Stimulated activated CD4-positive, alpha-beta T cell treated with anti-CD3 and anti-CD28 coated beads, Interleukin-1b, Interleukin-23, amount 100 ng/mL, for 24 hours (primary cell): ENCODE measurements at regions not wholly inside any gene's neighbourhood (a gene's known extent, or its start where the extent isn't known, plus 50 kb on each side); places are given as distances from the start of the nearest gene placed in this dataset.
"Not testable (repeated sequence)": the region's sequence is repeated elsewhere in the genome, so short reads cannot be mapped to it uniquely, and the experiment has no call there.

Experiments used
- DNase-seq, 4 experiments: peaks; one replicate each; pipeline ENCODE4 v3.0.0-alpha.2; 2020; ENCODE audit warnings: low read depth in 4 of 4, low spot score in 1 of 4

DNA sequence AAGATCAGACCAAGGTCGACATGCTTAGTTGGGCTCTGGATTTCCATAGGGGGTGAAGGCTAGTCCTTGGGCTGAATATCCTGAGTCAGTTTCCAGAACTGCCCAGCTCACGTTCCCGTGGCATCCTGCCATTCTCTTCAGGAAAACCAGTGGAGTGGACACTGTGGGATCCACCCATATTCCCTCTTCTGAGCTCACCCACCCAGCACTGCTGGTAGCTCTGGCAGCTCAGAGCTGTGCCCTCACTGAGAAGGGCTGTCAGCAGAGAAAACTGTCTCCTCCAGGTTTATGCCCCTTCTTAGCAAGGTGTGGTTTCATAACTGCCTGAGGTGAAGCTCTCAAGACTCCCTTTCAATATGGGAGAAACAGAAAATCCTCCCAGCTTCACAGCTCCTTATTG, 111.7 kb downstream of the GGTLC2 start:
- DNase-seq, result no peak

DNA sequence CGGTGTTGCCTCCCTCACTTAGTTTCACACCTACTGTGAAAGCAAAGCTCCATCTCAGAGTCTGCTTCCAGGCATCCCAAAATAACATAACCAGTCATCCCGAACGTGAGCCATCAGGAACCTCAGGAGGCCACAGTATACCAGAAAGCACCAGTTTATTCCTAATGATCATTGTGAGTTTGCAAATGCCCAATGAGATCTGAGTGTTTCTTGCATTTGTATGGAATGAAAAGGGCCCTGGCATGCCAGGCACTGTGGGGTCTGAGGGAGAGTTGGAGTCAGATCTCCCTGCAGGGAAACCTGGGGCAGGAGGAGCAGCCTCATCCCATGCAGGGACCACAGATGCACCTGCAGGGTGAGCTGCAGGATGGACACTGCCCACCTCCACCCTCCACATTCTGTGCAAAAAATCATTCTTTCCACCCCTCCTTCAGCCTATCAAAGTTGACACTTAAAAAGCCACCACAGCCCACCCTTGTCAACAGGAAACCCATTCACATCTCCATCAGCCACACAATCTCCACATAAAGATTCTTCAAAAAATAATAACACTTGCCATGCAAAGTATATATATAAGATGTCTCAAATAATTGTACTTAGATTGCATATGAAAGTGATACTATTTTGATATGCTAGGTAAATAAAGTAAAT, 112.3 kb downstream of the GGTLC2 start:
- not testable (repeated sequence) for DNase-seq

DNA sequence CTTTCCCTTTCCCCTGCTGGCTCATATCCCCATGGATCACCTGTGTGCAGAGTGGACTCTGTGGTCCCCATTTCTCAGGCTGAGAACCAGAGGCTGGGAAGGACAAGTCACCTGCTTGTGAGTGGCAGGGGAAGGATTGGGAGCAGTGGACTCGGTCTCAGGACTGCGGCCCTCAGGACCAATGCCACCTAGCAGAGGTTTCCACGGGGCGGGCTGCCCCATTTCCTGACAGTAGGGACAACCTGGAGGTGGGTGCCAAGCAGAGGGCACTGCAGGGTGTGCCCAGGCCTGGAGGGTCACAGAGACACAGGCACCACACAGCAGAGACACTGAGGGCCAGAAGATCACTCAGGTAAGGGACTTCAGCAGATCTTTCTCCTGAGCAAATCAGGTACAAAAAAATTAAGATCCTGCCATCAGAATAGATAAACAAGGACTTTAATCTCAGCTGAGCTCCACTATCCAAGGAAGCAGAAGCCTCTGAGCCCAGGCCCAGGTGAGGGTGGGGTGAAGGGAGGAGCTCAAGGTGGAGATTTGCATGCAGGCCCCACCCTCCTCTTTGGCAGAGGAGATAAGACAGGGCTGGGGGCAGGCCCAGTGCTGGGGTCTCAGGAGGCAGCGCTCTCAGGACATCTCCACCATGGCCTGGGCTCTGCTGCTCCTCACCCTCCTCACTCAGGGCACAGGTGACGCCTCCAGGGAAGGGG, 113.8 kb downstream of the GGTLC2 start:
- not testable (repeated sequence) for DNase-seq

DNA sequence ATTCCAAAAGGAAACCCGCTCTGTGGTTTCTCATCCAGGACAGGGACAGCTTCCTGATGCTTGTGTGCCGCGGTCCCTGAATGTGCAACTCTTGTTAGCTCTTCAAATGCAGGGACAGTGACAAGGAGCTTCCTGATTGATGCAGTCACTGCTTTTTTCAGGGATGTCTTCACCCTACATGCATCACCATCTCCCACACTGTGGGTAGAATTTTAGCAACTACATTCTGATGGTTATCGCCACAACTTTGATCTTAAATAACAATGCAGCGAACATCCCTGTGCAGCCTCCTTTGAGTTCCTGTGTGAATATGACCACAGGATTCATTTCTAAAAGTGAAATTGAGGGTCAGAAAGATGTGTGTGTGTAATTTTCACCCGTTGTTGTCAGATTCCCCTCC, 115.0 kb downstream of the GGTLC2 start:
- DNase-seq, result no peak

DNA sequence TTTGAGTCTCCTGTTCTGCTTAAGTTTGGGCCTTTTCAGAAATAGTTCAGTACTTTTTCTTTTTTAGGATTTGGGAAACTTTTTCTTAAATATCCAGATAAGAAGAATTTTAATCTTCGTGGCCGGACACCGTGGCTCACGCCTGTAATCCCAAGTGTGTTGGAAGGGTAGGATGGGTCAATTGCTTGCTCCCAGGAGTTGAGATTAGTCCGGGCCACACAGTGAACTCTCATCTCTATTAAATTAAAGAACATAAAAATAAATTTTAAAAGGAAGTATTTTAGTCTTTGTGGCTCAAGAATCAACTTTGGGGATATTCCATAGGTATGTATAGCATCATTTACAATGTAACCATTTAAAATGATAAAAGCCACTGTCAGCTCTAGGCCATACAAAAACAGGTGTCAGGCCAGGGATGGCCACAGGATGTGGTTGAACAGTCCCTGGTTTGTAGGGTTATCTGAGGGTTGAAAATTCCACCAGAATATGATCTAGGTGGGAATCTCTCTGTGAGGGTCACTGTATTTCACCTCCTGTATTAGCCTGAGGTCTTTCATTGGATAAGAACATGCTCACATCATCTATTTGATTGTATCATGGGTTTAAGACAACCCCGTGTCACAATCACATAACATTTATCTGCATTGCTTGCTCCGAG, 115.6 kb downstream of the GGTLC2 start:
- DNase-seq, result no peak

DNA sequence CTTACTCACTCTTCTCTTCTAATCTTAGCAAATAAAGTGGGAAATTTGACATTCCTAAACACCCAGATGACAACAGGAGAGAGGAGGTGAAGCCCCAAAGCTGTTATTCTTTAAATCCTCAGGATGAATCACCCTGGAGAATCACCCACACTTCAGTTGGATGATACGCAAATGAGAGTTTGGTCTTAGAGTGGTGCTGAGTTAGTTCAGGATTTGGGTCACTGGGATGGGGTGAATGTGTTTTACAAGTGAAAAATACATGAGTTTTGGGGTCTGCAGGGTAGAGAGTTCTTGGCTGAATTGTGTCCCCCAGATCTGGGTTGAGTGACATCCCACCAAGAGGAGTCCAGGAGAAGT, 117.2 kb downstream of the GGTLC2 start:
- no peak for DNase-seq

DNA sequence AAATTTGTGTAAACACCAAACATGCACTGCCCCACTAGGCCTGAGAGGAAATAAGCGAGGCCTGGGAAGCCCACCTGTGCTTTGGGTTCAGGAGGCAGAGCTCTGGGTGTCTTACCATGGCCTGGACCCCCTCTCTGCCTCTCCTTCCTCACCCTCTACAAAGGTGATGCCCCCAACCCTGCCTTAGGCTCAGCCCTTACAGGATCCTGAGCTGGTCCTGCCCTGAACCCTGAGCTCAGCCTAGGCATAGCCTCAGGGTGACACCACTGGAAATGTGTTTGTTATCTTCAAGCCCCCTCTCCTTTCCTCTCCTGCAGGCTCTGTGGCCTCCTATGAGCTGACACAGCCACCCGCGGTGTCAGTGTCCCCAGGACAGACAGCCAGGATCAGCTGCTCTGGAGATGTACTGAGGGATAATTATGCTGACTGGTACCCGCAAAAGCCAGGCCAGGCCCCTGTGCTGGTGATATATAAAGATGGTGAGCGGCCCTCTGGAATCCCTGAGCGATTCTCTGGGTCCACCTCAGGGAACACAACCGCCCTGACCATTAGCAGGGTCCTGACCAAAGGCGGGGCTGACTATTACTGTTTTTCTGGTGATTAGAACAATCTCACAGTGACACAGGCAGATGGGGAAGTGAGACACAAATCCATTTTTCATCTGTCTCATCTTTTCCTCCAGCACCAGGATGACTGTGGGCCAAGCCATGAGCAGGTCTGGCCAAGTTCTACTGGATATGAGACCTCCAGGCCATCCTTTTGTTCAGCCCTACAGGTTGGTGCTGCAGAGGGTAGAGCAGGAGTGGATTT, 117.8 kb downstream of the GGTLC2 start:
- DNase-seq, result no peak

DNA sequence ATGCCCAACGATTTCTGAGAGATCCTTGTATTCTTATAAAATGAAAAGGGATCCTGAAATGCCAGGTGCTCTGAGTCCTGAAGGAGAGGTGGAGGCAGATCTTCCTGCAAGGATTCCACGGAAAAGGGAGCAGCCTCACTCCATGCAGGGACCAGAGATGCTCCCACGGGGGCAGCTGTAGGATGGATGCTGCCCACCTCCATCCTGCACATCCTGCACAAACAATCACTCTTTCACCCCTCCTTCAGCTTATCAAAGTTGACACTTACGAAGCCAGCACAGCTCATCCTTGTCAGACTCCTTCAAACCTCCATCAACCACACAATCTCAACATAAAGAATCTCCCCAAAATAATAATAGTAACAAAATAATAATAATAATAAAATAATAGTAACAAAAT, 119.1 kb downstream of the GGTLC2 start:
- DNase-seq, result no peak

DNA sequence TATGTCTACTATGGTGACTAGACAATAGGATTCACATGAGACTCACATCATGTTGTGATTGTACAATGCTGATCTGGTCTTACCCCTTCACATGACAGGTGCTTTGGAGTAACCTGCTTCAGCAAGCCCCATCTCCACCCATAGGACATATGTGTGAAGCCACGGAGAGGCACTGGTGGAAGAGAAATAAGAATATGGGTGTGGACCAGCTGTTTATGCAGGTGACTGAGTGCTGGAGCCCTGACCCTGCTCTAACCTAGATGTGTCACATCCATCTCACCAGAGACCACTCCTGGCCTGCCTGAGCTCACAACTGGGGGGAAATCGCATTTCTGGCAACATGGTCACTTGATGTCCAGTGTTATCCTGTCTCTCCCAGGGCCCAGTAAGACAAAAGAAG, 119.7 kb downstream of the GGTLC2 start:
- no peak for DNase-seq

DNA sequence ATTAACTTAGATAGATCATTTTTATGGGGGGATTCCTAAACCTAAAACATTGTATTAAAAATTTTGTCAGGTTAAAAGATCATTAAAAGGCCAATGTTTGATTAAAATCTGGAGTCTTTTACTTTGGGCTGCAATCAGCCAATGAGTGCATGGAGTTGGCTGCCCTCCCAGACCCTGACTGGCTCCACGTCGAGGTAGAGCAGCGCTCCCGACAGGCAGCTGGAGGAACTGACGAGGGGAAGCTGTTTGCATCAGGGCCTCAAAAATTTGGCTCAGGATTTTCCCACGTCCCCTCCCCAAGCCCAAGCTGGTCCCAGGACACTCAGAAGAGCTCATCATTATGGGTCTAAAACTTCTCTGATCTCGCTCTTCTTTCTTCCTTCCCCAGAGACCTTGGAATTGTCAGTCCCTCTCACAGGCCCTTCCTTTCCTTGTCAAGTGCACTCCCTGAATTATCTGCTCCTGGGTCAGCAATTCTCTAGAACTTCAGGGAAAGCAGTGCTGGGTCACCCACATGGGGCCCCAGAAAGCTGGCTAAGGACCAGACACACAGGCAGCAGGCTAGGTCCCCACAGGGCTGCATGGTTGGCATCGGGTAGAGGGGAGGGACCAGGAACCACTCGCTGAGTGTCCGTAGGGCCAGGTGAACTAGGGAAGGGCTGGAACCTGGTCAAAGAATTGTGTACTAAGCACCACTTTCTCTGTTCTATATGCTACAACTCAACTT, 119.6 kb upstream of the IGLL5 start:
- no peak for DNase-seq

DNA sequence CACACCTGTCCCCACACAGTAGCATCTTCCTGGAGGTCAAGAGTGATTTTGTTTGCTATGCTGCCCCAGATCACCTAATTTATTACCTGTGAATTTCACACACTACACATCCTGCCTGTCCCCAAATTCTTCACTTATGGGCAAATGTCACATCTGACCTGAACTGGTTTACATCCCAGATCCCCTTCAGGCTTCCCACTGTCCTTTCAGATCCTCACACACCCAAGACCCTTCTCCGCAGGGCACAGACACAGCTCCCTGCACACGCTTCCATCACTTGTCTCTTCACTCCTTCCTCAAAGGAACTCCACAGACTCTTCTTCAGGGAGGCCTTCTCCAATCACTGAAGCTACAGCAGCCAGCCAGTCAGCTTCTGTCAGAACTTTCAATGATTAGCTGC, 118.7 kb upstream of the IGLL5 start:
- DNase-seq, result no peak

DNA sequence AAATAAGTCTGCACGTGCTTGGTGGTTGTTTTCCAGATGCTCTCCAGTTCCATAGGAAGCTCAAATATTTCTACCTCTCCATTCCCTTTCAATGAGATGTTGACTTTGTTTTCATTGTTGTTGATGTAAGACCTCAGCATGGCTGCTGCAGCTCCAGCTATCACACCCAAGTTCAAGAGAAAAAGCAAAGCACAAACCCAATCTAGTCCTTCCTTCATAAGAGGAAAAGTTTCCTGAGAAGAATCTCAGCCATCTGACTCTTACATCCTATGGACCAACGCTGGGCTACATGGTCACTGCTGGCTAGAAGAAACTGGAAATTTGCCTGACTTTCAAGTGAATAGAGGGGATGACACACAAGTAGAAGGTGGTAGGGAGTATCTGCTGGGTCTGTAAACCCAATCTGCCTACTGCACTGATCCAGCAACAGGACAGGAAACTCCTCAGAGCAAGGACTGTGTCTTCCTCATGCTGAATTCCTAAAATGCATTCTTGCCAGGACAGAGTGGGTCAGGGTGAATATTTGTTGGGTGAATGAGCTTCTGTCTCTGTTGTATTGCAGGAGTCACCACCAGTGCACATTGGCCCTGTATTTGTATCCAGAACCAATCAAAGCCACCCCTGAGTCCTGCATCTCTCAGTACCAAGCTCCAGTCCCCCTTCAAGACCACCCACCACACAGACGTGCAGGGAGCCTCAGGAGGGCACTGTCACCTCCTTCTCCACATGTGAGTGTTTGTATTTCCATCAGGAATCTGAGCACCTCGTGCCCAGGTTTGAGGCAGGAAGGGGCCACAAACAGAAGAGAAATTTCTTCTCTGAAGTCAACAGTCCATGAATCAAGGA, 118.0 kb upstream of the IGLL5 start:
- no peak for DNase-seq

DNA sequence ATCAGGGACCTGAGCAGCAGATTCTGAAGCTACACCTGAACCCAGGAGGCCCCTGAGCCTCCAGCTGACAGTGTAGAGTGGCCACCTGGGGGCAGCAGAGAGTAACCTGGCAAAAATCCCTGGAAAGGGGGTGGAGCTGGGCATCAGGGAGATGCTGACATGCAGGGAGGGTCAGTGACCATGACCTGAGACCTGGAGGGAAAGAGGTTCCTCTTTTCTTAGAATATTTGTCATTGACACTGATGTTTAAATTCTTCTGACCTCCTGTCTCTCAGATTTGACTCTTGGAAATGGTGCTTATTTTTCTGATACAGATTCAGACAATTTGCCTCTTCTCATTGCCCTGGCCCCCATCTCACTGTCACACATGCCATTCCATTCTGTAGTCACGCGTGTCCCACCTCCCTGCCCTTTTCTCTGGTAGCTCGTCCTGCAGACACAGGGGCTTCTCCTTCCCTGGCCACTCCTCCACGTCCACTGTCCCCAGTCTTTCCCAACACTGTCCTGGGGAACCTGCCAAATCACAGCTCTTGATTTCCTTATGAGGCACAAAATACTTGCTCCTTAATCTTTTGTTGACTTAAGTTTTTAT, 117.2 kb upstream of the IGLL5 start:
- peak in 3 of 4 experiments; percentile 19 to 40 (median 32) for DNase-seq

DNA sequence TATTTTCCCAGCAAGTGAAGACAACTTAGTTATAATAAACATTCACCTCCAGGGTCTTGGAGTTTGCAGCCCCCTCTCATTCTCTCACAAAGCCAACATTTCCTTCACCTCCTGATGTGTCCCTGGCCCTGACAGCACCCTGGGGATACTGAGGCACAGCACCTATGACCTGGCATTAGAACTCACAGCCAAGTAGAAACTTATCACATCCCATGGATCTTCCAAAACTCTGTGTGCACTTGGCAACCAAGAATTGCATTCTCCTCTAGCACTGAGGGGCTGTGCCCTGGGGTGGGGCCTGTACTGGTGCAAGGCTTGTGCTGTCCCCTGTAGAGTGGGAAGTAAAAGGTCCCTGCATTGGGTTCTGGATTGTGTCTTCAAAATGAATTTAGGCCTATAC, 116.7 kb upstream of the IGLL5 start:
- no peak for DNase-seq

DNA sequence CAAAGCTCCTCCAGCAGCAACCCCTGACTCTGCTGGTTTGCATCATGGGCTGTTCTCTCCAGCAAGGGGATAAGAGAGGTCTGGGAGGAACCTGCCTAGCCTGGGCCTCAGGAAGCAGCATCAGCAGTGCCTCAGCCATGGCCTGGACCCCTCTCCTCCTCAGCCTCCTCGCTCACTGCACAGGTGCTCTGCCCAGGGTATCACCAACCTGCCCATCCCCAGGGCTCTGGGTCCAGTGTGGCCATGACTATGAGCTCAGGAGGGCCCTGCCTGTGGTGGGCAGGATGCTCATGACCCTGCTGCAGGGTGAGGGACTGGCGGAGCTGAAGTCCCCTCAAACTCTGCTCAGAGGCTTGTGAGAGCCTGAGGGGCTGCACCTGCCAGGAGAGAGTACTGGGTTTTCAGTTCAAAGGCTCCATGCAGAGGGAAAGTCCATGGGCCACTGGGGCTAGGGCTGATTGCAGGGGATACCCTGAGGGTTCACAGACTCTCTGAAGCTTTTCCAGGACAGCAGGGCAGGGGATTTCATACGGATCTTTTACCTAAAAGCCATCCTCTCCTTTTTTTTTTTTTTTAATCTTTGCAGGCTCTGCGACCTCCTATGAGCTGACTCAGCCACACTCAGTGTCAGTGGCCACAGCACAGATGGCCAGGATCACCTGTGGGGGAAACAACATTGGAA, 115.8 kb upstream of the IGLL5 start:
- DNase-seq, result no peak

DNA sequence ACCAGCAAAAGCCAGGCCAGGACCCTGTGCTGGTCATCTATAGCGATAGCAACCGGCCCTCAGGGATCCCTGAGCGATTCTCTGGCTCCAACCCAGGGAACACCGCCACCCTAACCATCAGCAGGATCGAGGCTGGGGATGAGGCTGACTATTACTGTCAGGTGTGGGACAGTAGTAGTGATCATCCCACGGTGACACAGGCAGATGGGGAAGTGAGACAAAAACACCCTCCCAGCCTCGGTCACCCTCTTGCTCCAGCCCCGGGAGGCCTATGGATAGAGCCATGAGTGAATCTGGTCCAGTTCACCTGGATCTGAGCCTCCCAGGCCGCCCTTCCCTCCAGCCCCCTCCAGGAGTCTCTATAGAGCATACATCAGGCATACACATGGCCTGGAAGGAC, 115.2 kb upstream of the IGLL5 start:
- no peak for DNase-seq

DNA sequence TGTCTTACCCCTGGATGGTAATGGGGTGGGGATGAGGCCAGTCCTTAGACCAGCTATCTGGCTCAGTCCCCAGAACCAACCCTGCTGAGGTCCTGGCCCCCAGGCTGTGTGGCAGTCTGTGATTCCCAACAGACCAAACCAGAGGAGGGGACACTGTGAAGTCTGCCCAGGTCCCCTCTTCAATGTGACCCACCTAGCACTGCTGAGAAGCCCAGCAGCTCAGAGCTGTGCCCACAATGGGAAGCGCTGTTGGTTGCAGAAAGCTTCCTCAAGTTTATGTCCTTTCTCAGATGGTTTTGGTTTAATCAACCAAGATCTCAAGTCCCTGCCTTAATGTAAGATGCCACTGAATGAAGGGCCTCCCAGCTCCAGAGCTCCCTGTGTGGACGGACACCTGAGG, 114.7 kb upstream of the IGLL5 start:
- DNase-seq, result no peak

DNA sequence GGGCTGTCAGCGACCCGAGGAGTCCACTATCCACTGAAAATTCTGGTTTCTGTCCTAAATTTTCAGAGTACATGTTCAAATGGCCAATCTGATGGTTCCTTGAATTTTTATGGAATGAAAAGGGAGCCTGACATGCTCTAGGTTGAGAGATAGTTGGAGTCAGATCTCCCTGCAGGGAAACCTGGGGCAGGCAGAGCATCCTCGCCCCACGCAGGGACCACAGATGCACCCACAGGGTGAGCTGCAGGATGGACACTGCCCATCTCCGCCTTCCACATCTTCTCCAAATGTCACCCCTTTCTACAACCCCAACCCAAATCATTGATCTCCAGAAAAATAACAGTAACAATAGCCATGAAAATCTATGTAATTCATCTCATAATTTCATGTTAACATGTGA, 114.2 kb upstream of the IGLL5 start:
- DNase-seq, result no peak

DNA sequence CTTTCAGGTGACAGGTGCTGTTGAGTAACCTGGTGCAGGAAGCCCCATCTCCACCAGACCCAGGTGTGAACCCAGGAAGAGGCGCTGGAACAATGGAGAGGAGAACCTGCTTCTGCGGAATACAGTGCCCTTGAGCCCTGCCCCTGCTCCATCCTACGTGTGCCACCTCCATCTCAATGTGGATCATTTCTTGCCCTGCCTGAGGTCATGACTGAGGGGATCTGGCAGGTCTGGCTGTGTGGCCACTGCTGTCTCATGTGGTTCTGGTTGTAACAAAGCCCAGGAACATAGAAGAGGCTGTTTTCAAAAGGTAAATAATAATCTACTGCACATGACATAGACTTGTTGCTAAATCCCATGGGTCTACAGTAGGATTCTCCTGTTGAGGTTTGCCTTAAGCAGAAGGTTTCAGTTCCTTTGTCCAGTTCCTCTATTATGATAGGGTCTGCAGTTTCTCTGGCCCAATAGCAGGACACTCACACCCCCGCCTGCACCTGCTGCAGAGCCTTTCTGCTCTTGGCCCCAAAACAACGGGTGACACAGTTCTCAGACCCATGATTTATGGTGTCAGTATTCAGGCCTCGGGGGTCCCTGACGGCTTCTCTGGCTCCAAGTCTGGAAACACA, 113.5 kb upstream of the IGLL5 start:
- DNase-seq, result no peak
